HEK293 (cell line): ENCODE measurements at regions not wholly inside any gene's neighbourhood (a gene's known extent, or its start where the extent isn't known, plus 50 kb on each side); places are given as distances from the start of the nearest gene placed in this dataset.

Source experiments
- CTCF ChIP-seq: fragments of 450-650 bp; formaldehyde crosslinking; IDR thresholded peaks from 2 replicates; pipeline ENCODE4 v1.5.1; 2016; ENCODE audit warnings: missing biosample characterization, missing genetic modification characterization
- HOXA7 ChIP-seq: sonication (generic); formaldehyde crosslinking; IDR thresholded peaks from 2 replicates; pipeline ENCODE4 v1.8.1; 2022; ENCODE audit warnings: missing genetic modification reagents, borderline replicate concordance
- IKZF3 ChIP-seq: fragments of 450-650 bp; IDR thresholded peaks from 2 replicates; pipeline ENCODE4 v1.5.0; 2018; ENCODE audit warnings: missing biosample characterization, mild to moderate bottlenecking, missing genetic modification characterization, moderate library complexity
- KLF16 ChIP-seq: fragments of 450-650 bp; formaldehyde crosslinking; IDR thresholded peaks from 2 replicates; pipeline ENCODE4 v1.5.1; 2017; ENCODE audit warnings: missing biosample characterization, missing genetic modification characterization
- KLF9 ChIP-seq: fragments of 450-650 bp; formaldehyde crosslinking; IDR thresholded peaks from 2 replicates; pipeline ENCODE4 v1.5.1; 2016; ENCODE audit warnings: missing biosample characterization, missing genetic modification characterization, low read depth
- TCF7L2 ChIP-seq: IDR thresholded peaks from 2 replicates; pipeline ENCODE4 v1.6.1; 2011; ENCODE audit warnings: low read depth, mild to moderate bottlenecking, inconsistent platforms, low read length, moderate library complexity, borderline replicate concordance
- ZBTB49 ChIP-seq: fragments of 450-650 bp; formaldehyde crosslinking; IDR thresholded peaks from 2 replicates; pipeline ENCODE4 v1.5.1; 2016; ENCODE audit warnings: missing biosample characterization, missing genetic modification characterization, low read depth
- ZNF16 ChIP-seq: fragments of 450-650 bp; formaldehyde crosslinking; IDR thresholded peaks from 2 replicates; pipeline ENCODE4 v1.5.1; 2016; ENCODE audit warnings: low read depth, missing biosample characterization, missing genetic modification characterization
- ZNF26 ChIP-seq: fragments of 450-650 bp; formaldehyde crosslinking; IDR thresholded peaks from 2 replicates; pipeline ENCODE4 v1.5.1; 2016; ENCODE audit warnings: missing biosample characterization, missing genetic modification characterization
- ZNF292 ChIP-seq: fragments of 450-650 bp; formaldehyde crosslinking; IDR thresholded peaks from 2 replicates; pipeline ENCODE4 v1.5.1; 2016; ENCODE audit warnings: low read depth, missing biosample characterization, missing genetic modification characterization, borderline replicate concordance
- ZNF426 ChIP-seq: fragments of 450-650 bp; formaldehyde crosslinking; IDR thresholded peaks from 2 replicates; pipeline ENCODE4 v1.5.1; 2017; ENCODE audit warnings: missing biosample characterization, missing genetic modification characterization, mild to moderate bottlenecking, inconsistent platforms, moderate library complexity
- ZNF513 ChIP-seq: fragments of 450-650 bp; IDR thresholded peaks from 2 replicates; pipeline ENCODE4 v1.5.1; 2018; ENCODE audit warnings: missing biosample characterization, missing genetic modification characterization
- ZNF561 ChIP-seq: fragments of 450-650 bp; IDR thresholded peaks from 2 replicates; pipeline ENCODE4 v1.5.1; 2018; ENCODE audit warnings: missing biosample characterization, missing genetic modification characterization, borderline replicate concordance

GRCh38 chr4:31134720-31135119 is 414.6 kb downstream of the PCDH7 start:
- TF ChIP-seq ZBTB49 (no peak), KLF16 (tag by site-specific recombination) (no peak), CTCF (no peak), IKZF3 (tag by site-specific recombination) (no peak), ZNF26 (tag by site-specific recombination) (no peak), ZNF426 (tag by site-specific recombination) (no peak), TCF7L2 (no peak), ZNF513 (tag by site-specific recombination) (no peak), HOXA7 (CRISPR knock-in tag) (no peak), KLF9 (tag by site-specific recombination) (no peak), ZNF292 (tag by site-specific recombination) (no peak), ZNF561 (tag by site-specific recombination) (no peak), ZNF16 (no peak)
